ENCODE measurements at regions not wholly inside any gene's neighbourhood (a gene's known extent, or its start where the extent isn't known, plus 50 kb on each side); places are given as distances from the start of the nearest gene placed in this dataset.

- TF ChIP-seq EP300 (IDR thresholded peaks at IDR 0.05): no peak
- no peak for TF ChIP-seq CTCF (IDR thresholded peaks at IDR 0.05)
- TF ChIP-seq POLR2A (IDR thresholded peaks at IDR 0.05): no peak
- TF ChIP-seq POLR2AphosphoS5 (IDR thresholded peaks at IDR 0.05): no peak
Measured at GRCh38 chr1:87179076-87179810, 149.4 kb upstream of the LMO4 start.
